ENCODE measurements at regions not wholly inside any gene's neighbourhood (a gene's known extent, or its start where the extent isn't known, plus 50 kb on each side); places are given as distances from the start of the nearest gene placed in this dataset.
"Not testable (repeated sequence)": the region's sequence is repeated elsewhere in the genome, so short reads cannot be mapped to it uniquely, and the experiment has no call there.

- peak; percentile 65 for DNase-seq (ENCODE audit: low spot score)
These were observed 115.9 kb upstream of the EEPD1 start for GRCh38 chr7:36037121-36037662.

- DNase-seq (ENCODE audit: low spot score): no peak
These were observed 114.9 kb upstream of the EEPD1 start for GRCh38 chr7:36038063-36038721.

GRCh38 chr7:36039243-36039642 is 113.8 kb upstream of the EEPD1 start:
- DNase-seq (ENCODE audit: low spot score): no peak

- DNase-seq (ENCODE audit: low spot score): no peak
These were observed 113.4 kb upstream of the EEPD1 start for GRCh38 chr7:36039671-36040070.

- peak; percentile 13 for DNase-seq (ENCODE audit: low spot score)
These were observed 112.4 kb upstream of the EEPD1 start for GRCh38 chr7:36040679-36041078.

- DNase-seq (ENCODE audit: low spot score): no peak
These were observed 108.8 kb upstream of the EEPD1 start for GRCh38 chr7:36044101-36044892.

GRCh38 chr7:36045326-36045725 is 107.7 kb upstream of the EEPD1 start:
- DNase-seq (ENCODE audit: low spot score): no peak

GRCh38 chr7:36045830-36046341 is 107.2 kb upstream of the EEPD1 start:
- no peak for DNase-seq (ENCODE audit: low spot score)

- no peak for DNase-seq (ENCODE audit: low spot score)
These were observed 105.9 kb upstream of the EEPD1 start for GRCh38 chr7:36047091-36047658.

- no peak for DNase-seq (ENCODE audit: low spot score)
These were observed 104.7 kb upstream of the EEPD1 start for GRCh38 chr7:36048141-36048901.

GRCh38 chr7:36048902-36049240 is 104.2 kb upstream of the EEPD1 start:
- DNase-seq (ENCODE audit: low spot score): no peak

GRCh38 chr7:36051501-36051900 is 101.6 kb upstream of the EEPD1 start:
- no peak for DNase-seq (ENCODE audit: low spot score)

GRCh38 chr7:36053589-36053988 is 99.5 kb upstream of the EEPD1 start:
- DNase-seq (ENCODE audit: low spot score): no peak

GRCh38 chr7:36054637-36055036 is 98.4 kb upstream of the EEPD1 start:
- no peak for DNase-seq (ENCODE audit: low spot score)

GRCh38 chr7:36055207-36055606 is 97.8 kb upstream of the EEPD1 start:
- no peak for DNase-seq (ENCODE audit: low spot score)

- DNase-seq (ENCODE audit: low spot score): no peak
These were observed 95.7 kb upstream of the EEPD1 start for GRCh38 chr7:36057323-36057722.

- no peak for DNase-seq (ENCODE audit: low spot score)
These were observed 94.9 kb upstream of the EEPD1 start for GRCh38 chr7:36058020-36058592.

GRCh38 chr7:36060388-36060787 is 92.7 kb upstream of the EEPD1 start:
- not testable (repeated sequence) for DNase-seq (ENCODE audit: low spot score)

GRCh38 chr7:36062154-36062815 is 90.8 kb upstream of the EEPD1 start:
- no peak for DNase-seq (ENCODE audit: low spot score)

GRCh38 chr7:36064676-36065075 is 88.4 kb upstream of the EEPD1 start:
- DNase-seq (ENCODE audit: low spot score): no peak

Measured in kidney tubule cell (primary cell).